Stomach smooth muscle (tissue), 2 donors: ENCODE measurements at regions not wholly inside any gene's neighbourhood (a gene's known extent, or its start where the extent isn't known, plus 50 kb on each side); places are given as distances from the start of the nearest gene placed in this dataset.

ENCODE experiments used
- H3K27ac ChIP-seq: one replicate; pipeline ENCODE4 v1.7.0; 2013; ENCODE audit warnings: mild to moderate bottlenecking, low read length, inconsistent platforms
- H3K27me3 ChIP-seq, 2 donors: one replicate each; pipeline ENCODE4 v1.7.0; 2013; ENCODE audit warnings: low read length in 2 of 2; ENCODE audit not compliant: insufficient read depth in 2 of 2, control insufficient read depth in 1 of 2
- H3K36me3 ChIP-seq, 2 donors: one replicate each; pipeline ENCODE4 v1.7.0; 2013; ENCODE audit warnings: low read length in 2 of 2; ENCODE audit not compliant: control insufficient read depth in 2 of 2, insufficient read depth in 2 of 2
- H3K4me1 ChIP-seq: one replicate; pipeline ENCODE4 v1.7.0; 2013; ENCODE audit warnings: low read length; ENCODE audit not compliant: control insufficient read depth, insufficient read depth
- H3K4me3 ChIP-seq, 2 donors: one replicate each; pipeline ENCODE4 v1.7.0; 2013; ENCODE audit warnings: low read length in 2 of 2
- H3K9ac ChIP-seq, 2 donors: one replicate each; pipeline ENCODE4 v1.7.0; 2013; ENCODE audit warnings: low read length in 2 of 2, mild to moderate bottlenecking in 1 of 2
- H3K9me3 ChIP-seq, 2 donors: one replicate each; pipeline ENCODE4 v1.7.0; 2013; ENCODE audit warnings: low read length in 2 of 2; ENCODE audit not compliant: control insufficient read depth in 2 of 2
- donor health status: healthy.
- donor health status: Pancreatic carcinoma.

DNA sequence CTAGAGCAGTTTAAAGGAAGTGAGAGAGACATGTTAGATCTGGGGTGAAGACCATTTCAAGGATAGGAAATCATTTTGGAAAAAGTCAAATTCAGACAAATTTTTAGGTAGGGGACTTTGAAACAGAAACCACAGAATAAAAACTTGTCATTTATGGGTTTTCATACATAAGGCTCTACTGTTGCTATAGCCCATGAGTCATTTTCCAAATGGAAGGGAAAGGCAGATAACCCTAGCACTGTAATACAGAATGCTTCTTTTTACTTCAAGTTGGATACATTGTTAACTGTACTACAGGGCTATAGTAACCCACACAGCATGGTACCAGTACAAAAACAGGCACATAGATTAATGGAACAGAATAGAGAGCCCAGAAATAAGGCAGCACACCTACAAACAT is 455.4 kb downstream of the EBF1 start:
- H3K9me3 ChIP-seq: no peaks in the 10 kb centered on the region
- H3K27ac ChIP-seq: no peak overlapping the region
- H3K9ac ChIP-seq: no peak overlapping the region
- no peak overlapping the region for H3K4me3 ChIP-seq
- no peaks in the 10 kb centered on the region for H3K36me3 ChIP-seq
- no peaks in the 10 kb centered on the region for H3K27me3 ChIP-seq
- no peaks in the 10 kb centered on the region for H3K4me1 ChIP-seq

DNA sequence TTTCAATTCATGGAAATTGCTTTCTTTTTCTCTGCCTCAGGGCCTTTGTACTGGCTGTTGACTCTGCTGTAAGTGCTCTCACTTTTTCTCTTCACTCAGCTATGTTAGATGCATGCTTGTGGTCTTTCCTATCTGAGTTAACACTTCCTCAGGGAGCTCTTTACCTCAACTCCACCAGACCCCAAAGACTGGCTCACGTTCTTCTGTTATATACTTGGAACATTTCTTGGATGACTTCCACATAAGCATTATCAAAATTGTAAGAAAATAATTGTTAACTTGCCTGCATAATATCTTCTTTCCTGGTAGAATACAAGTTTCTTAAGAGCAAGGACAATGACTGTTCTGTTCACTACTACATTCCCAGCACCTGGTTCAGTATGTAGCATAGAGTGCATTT is 455.9 kb downstream of the EBF1 start:
- Histone ChIP-seq H3K27me3 (no peaks in the 10 kb centered on the region), H3K4me3 (no peak overlapping the region), H3K4me1 (no peaks in the 10 kb centered on the region), H3K9ac (no peak overlapping the region), H3K9me3 (no peaks in the 10 kb centered on the region), H3K27ac (no peak overlapping the region), H3K36me3 (no peaks in the 10 kb centered on the region)

DNA sequence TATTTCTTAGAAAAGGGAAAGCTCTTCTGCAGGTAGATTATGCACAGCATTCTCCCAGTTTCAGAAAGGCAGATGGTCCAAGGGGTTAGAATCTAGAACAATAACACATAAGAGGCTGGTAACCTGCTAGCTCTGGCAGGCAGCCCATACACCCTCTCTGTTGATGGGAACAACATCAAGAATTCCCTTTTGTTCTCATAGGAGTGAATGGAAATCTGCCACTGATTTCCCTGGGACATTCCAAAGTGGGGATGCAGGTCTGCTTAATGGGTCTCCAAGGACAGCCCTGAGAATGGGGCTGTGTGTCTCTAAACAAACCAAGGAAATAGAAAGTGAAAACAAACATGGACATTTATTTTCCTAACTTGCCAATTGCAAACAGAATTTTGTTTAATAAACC is 456.8 kb downstream of the EBF1 start:
- Histone ChIP-seq H3K27ac (no peak overlapping the region), H3K4me3 (no peak overlapping the region), H3K9me3 (no peaks in the 10 kb centered on the region), H3K27me3 (no peaks in the 10 kb centered on the region), H3K9ac (no peak overlapping the region), H3K36me3 (no peaks in the 10 kb centered on the region), H3K4me1 (no peaks in the 10 kb centered on the region)

- H3K4me1 ChIP-seq: no peaks in the 10 kb centered on the region
- no peaks in the 10 kb centered on the region for H3K9me3 ChIP-seq
- no peak overlapping the region for H3K4me3 ChIP-seq
- H3K9ac ChIP-seq: no peak overlapping the region
- no peaks in the 10 kb centered on the region for H3K27me3 ChIP-seq
- no peak overlapping the region for H3K27ac ChIP-seq
- no peaks in the 10 kb centered on the region for H3K36me3 ChIP-seq
Observed at GRCh38 chr5:158641016-158641415, 458.7 kb downstream of the EBF1 start.

DNA sequence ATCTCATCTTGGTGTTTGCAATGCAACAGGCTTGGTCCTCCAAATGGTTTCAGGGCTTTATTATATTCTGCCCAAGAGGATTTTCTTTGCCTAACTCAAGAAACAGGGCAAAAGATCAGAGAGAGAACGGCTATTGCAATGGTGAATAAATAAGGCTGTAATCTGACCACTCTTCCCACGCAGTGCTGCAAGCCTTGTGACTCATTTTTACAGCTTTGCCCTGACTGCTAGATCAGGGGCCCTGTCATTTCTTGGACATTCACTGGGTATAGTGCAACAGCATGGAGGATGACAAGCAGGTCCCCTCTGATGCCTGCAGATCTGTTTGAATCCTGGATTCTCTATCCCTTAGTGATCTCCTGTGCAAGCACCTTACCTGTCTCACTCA is 459.1 kb downstream of the EBF1 start:
- Histone ChIP-seq H3K4me1 (no peaks in the 10 kb centered on the region), H3K27ac (no peak overlapping the region), H3K36me3 (no peaks in the 10 kb centered on the region), H3K4me3 (no peak overlapping the region), H3K27me3 (no peaks in the 10 kb centered on the region), H3K9me3 (no peaks in the 10 kb centered on the region), H3K9ac (no peak overlapping the region)

DNA sequence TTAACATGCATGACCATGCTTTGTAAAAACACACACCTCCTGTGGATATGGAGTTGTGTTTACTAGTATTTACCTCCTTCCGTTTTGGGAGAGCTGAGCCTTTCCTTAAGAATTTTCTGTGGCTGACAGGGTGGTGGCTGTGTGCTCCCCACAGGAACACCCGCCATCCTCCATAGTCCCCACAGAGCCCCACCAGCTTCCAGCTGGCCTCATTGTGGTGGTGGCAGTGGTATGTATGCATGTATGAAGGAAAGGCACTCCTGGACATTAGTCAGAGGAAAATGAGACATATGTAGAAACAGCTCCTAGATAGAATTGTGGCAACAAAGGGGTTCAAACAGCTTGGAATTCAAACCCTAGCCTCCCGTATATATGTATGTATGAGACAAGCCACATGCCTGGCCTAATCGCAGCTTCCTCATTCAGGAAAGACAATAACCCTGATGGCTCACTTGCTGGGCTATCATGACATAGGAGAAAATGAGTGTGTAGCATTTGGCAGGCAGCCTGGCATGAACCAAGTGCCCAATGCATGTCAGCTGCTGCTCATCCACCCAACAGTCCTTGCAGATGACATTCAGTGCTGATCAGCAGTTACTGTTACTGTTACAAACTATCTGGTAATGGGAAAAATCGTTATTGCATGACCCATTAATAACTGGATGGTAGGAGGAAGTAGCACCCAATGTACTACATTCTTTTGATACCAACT is 459.7 kb downstream of the EBF1 start:
- Histone ChIP-seq H3K27me3 (no peaks in the 10 kb centered on the region), H3K27ac (no peak overlapping the region), H3K4me3 (no peak overlapping the region), H3K4me1 (no peaks in the 10 kb centered on the region), H3K9me3 (no peaks in the 10 kb centered on the region), H3K9ac (no peak overlapping the region), H3K36me3 (no peaks in the 10 kb centered on the region)

DNA sequence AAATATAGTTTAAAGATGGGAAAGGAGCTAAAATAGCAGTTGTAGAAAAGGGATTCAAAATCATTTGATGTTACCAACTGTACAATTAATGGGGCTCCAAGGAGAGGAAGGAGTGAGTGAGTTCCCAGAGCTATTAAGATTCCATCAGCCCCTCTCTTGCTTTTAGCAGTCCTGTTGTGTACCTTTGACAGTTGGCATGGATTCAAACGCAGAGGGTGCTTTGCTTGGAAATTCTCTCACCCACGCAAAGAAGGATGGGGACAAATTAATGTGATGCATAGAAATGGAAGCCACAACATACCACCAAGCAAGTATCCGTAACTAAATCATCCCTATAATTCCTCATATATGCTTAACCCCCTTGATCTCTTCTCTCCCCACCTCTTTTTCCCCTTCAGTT is 461.3 kb downstream of the EBF1 start:
- Histone ChIP-seq H3K36me3 (no peaks in the 10 kb centered on the region), H3K9me3 (no peaks in the 10 kb centered on the region), H3K4me1 (no peaks in the 10 kb centered on the region), H3K27ac (no peak overlapping the region), H3K9ac (no peak overlapping the region), H3K27me3 (no peaks in the 10 kb centered on the region), H3K4me3 (no peak overlapping the region)

DNA sequence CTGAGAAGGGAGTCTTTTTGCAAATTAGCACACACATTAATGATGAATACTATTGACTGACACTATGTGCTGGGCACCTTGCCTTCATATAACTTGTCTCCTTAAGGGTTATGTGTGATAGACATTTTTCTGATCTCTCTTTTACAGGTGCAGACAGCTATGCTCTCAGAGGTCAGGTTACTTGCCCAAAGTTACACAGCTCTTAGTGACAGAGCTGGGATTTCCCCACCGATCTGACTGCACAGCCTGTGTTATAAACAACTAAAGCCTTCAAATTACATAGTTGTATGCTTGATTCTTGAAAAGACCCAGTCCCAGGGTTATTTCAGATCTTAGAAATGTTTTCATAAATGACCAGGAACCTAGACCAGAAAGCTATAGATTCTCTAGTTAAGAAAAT is 462.7 kb downstream of the EBF1 start:
- Histone ChIP-seq H3K4me3 (no peak overlapping the region), H3K9ac (no peak overlapping the region), H3K27ac (no peak overlapping the region), H3K36me3 (no peaks in the 10 kb centered on the region), H3K27me3 (no peaks in the 10 kb centered on the region), H3K4me1 (no peaks in the 10 kb centered on the region), H3K9me3 (no peaks in the 10 kb centered on the region)

GRCh38 chr5:158635565-158635964 is 464.2 kb downstream of the EBF1 start:
- no peaks in the 10 kb centered on the region for H3K27me3 ChIP-seq
- no peaks in the 10 kb centered on the region for H3K36me3 ChIP-seq
- H3K4me1 ChIP-seq: no peaks in the 10 kb centered on the region
- H3K4me3 ChIP-seq: no peak overlapping the region
- H3K9ac ChIP-seq: no peak overlapping the region
- no peaks in the 10 kb centered on the region for H3K9me3 ChIP-seq
- H3K27ac ChIP-seq: no peak overlapping the region

- no peaks in the 10 kb centered on the region for H3K4me1 ChIP-seq
- H3K27ac ChIP-seq: no peak overlapping the region
- H3K27me3 ChIP-seq: no peaks in the 10 kb centered on the region
- H3K9me3 ChIP-seq: no peaks in the 10 kb centered on the region
- H3K36me3 ChIP-seq: no peaks in the 10 kb centered on the region
- no peak overlapping the region for H3K9ac ChIP-seq
- no peak overlapping the region for H3K4me3 ChIP-seq
Observed at GRCh38 chr5:158634714-158635113, 465.0 kb downstream of the EBF1 start.

GRCh38 chr5:158629591-158630312 is 470.0 kb downstream of the EBF1 start:
- no peak overlapping the region for H3K9ac ChIP-seq
- H3K36me3 ChIP-seq: no peaks in the 10 kb centered on the region
- no peak overlapping the region for H3K4me3 ChIP-seq
- H3K27me3 ChIP-seq: no peaks in the 10 kb centered on the region
- H3K9me3 ChIP-seq: no peaks in the 10 kb centered on the region
- H3K27ac ChIP-seq: no peak overlapping the region
- no peaks in the 10 kb centered on the region for H3K4me1 ChIP-seq
